HFFc6 (cell line): ENCODE measurements at regions not wholly inside any gene's neighbourhood (a gene's known extent, or its start where the extent isn't known, plus 50 kb on each side); places are given as distances from the start of the nearest gene placed in this dataset.

Source experiments
- DNase-seq: peaks from one replicate; pipeline ENCODE4 v3.0.0-alpha.2; 2018
- H3K27ac Mint-ChIP-seq: 2 replicates; pipeline ENCODE4 v1.8.0; 2020; ENCODE audit warnings: mild to moderate bottlenecking, mixed read lengths
- H3K27me3 Mint-ChIP-seq: 2 replicates; pipeline ENCODE4 v1.8.0; 2021; ENCODE audit warnings: mild to moderate bottlenecking, moderate library complexity, mixed read lengths; ENCODE audit not compliant: insufficient read depth
- H3K36me3 Mint-ChIP-seq: 2 replicates; pipeline ENCODE4 v1.8.0; 2021; ENCODE audit warnings: low read depth, mixed read lengths
- H3K4me1 Mint-ChIP-seq: 2 replicates; pipeline ENCODE4 v1.8.0; 2020; ENCODE audit warnings: low read depth, mixed read lengths
- H3K4me3 Mint-ChIP-seq: 2 replicates; pipeline ENCODE4 v1.8.0; 2020; ENCODE audit warnings: mild to moderate bottlenecking, moderate library complexity, mixed read lengths
- H3K9me3 Mint-ChIP-seq: 2 replicates; pipeline ENCODE4 v1.8.0; 2020; ENCODE audit warnings: mild to moderate bottlenecking, mixed read lengths
- CTCF ChIP-seq: fragments of 200-600 bp; sonication (generic); IDR thresholded peaks from 2 replicates; pipeline ENCODE4 v1.5.0; 2021; ENCODE audit warnings: antibody characterized with exemption, mild to moderate bottlenecking

- Mint-ChIP-seq H3K36me3 (no peaks in the 10 kb centered on the region), H3K4me1 (no peaks in the 10 kb centered on the region), H3K4me3 (no peak overlapping the region), H3K9me3 (peaks cover 5% of the 10 kb centered on the region), H3K27me3 (no peaks in the 10 kb centered on the region; the same call in 1 of the 2 replicates), H3K27ac (no peak overlapping the region)
- no peak for TF ChIP-seq CTCF
- DNase-seq, result no peak
These were observed 152.3 kb upstream of the OTX2 start for GRCh38 chr14:56962444-56963080.

- TF ChIP-seq CTCF, result no peak
- no peaks in the 10 kb centered on the region for H3K36me3 Mint-ChIP-seq
- no peaks in the 10 kb centered on the region for H3K4me1 Mint-ChIP-seq
These were observed 149.6 kb upstream of the OTX2 start for GRCh38 chr14:56959869-56960268.

GRCh38 chr14:56959121-56959520 is 148.8 kb upstream of the OTX2 start:
- no peak overlapping the region for H3K4me3 Mint-ChIP-seq
- H3K9me3 Mint-ChIP-seq, result no peaks in the 10 kb centered on the region; the same call in 1 of the 2 replicates
- H3K36me3 Mint-ChIP-seq, result no peaks in the 10 kb centered on the region
- TF ChIP-seq CTCF, result no peak
- DNase-seq, result no peak
- H3K4me1 Mint-ChIP-seq, result no peaks in the 10 kb centered on the region
- H3K27ac Mint-ChIP-seq, result no peak overlapping the region
- H3K27me3 Mint-ChIP-seq, result no peaks in the 10 kb centered on the region

More at GRCh38 chr14:56959869-56960268, 149.6 kb upstream of the OTX2 start:
- Mint-ChIP-seq H3K27me3 (no peaks in the 10 kb centered on the region), H3K27ac (no peak overlapping the region), H3K9me3 (no peaks in the 10 kb centered on the region; the same call in 1 of the 2 replicates), H3K4me3 (no peak overlapping the region)
- DNase-seq, result no peak

GRCh38 chr14:56956182-56956581 is 145.9 kb upstream of the OTX2 start:
- no peak for TF ChIP-seq CTCF
- Mint-ChIP-seq H3K27me3 (no peaks in the 10 kb centered on the region), H3K27ac (no peak overlapping the region), H3K4me3 (no peak overlapping the region), H3K36me3 (no peaks in the 10 kb centered on the region), H3K4me1 (no peaks in the 10 kb centered on the region), H3K9me3 (peaks cover 5% of the 10 kb centered on the region; the same call in 1 of the 2 replicates)
- DNase-seq, result no peak

GRCh38 chr14:56955745-56956144 is 145.5 kb upstream of the OTX2 start:
- H3K27ac Mint-ChIP-seq, result no peak overlapping the region
- peaks cover 5% of the 10 kb centered on the region; the same call in 1 of the 2 replicates for H3K9me3 Mint-ChIP-seq
- H3K4me3 Mint-ChIP-seq, result no peak overlapping the region
- no peaks in the 10 kb centered on the region for H3K4me1 Mint-ChIP-seq
- TF ChIP-seq CTCF, result no peak
- no peaks in the 10 kb centered on the region for H3K27me3 Mint-ChIP-seq
- no peaks in the 10 kb centered on the region for H3K36me3 Mint-ChIP-seq
- no peak for DNase-seq
